HG02610 (cell line): ENCODE measurements at regions not wholly inside any gene's neighbourhood (a gene's known extent, or its start where the extent isn't known, plus 50 kb on each side); places are given as distances from the start of the nearest gene placed in this dataset.

Experiments
- ATAC-seq: cut with Tn5 transposase; IDR thresholded peaks from one replicate; pipeline ENCODE4 v1.9.1; 2021; ENCODE audit warnings: mild to moderate bottlenecking, moderate library complexity; ENCODE audit not compliant: unreplicated experiment

DNA sequence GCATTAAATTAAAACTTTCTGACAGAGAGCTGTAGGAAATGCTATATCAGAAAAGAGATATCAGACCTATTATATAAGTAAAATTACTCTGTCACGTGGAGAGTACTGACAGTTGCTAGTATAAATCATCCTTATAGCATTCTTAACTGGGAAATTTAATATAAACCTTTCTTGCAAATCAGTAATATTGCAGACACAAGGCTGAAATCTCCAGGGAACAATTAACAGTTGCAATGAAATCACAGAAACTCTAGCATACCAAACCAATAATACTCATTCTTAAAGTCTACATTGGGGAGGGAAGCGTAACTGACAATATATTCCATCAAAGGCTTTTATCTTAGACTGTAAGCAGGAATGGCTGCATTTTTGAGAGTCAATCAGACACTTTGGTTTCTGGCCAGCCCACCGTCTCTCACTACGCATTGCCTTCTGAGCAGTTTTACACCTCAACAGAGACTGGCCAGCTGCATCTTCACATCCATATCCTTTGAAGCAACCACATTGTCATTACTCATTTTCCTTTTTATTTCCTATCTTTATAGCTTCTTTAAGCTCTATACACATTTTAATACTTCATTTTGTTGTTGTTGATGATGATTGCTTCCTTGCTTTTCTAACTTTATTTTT lies 536.0 kb upstream of the CDH2 start:
- ATAC-seq = no peak

DNA sequence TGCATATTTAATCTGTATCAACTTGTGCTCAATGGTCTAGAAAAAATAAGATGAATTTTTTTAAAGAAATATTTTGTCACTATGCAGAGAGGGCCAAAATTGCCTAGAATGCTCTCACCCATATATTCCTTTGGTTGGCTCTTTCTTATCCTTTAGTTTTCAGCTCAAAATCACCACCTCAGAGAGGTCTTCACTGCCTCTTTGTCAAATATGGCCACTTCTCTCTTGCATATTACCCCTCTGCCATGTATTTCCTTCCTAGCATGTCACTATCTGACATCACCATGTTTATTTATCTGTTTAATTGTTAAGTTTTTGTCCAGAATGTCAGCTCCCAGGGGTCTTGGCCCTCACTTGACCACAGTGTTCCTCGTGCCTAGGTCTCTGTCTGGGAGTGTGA lies 535.2 kb upstream of the CDH2 start:
- no peak for ATAC-seq

DNA sequence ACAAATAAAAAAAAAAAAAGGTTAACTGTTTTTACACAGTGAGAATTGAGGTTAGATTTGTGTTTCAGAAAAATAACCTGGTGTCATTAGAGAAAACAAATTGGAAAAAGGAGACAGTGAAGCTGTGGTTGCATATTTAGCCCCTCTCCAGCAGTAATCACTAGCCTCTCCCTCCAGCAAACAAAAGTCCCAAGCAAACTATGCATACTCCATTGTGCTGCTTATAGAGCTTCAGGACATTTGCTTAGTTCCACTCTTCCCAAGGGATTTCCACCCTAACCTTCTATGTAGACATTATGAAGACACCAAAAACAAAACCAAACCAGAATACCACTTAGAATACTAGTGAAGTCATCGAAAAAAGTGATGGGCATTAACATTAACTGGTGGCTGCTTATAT lies 534.2 kb upstream of the CDH2 start:
- no peak for ATAC-seq

DNA sequence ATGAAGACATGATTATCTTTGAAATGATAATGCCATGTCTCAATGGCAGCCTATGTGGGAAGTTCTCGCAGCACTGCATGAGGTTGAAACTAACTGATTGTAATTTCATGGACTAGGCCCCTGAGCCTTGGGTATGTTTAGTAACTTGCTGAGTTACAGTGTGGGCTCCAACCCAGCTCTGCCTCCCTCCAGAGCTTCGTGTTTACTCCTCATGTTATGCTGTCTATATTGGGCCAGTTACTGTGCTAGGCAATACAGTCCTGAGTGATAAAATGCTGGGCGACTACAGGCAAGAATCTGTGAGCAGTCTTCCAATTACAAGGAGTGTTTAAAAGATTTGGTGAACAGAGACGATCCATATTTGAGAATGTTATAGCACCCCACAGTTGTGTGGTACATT lies 530.1 kb upstream of the CDH2 start:
- ATAC-seq = no peak

DNA sequence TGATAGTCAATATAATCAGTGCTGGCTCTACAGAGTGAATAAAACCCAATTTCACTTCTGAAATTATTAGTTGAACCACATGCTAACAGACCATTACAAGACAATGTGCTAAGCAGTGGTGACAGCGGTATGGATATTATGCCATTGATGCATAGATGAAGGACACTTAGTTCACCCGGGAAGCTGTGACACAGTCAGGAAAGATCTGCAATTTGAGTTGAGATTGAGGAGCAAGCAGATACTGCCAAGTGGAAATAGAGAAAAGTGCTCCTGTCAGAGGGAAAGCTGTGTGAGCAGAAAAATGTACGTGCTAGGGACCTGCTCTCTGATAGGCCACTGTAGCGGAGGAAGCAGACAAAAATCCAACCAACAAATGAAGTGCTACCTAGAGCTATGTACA lies 529.5 kb upstream of the CDH2 start:
- ATAC-seq = no peak

DNA sequence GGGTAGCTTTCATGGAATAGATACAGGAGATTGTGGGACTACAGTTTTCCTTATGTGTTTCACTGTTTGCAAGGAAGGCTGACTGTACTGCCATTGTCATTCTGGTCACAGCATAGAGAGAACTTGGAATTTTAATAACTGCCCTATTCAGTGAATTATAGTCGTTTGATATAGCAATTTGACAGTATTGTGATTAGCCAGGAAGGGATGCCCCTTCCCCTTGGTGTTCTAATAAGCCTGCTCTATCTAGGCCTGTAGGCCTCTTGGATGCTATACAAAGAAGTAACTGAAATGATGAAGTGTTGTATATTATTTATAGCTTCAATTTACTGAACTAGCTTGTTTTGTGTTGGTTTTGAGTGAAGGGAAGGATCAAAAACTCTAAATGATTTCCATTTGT lies 528.6 kb upstream of the CDH2 start:
- no peak for ATAC-seq

DNA sequence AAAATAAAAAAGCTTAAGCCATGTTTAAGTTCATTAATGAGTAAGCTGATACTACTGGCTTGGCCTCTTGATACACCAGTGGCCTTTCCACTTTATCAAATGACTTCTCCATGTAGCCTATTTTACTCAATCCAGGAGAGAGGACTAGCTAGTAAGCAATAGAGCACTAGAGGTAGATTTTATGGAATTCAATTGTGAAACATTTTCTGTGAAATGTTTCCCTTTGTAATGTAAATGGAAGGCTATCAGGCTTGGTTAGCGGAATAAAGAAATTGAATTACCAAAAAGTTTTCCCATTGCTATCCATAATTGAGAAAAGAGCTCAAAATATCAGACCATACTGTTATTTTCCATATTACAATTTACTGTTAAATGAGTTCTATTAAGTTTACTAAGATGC lies 515.4 kb upstream of the CDH2 start:
- ATAC-seq = no peak

DNA sequence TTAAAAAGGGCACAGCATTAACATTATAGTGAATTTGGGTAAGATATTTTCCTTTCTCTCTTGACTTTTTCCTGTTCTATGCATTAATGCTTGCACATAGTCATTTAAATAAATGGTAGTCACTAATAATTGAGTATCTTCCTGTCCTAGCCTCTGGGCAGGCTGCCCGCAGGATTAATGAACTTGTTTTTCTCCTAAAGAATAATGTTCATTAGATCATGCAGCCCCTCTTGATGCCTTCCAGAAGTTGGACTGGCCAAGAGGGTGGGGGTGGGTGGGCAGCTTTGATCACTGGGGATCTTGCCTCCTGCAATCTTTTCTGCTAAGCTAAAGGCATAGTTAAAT lies 514.5 kb upstream of the CDH2 start:
- ATAC-seq = no peak

DNA sequence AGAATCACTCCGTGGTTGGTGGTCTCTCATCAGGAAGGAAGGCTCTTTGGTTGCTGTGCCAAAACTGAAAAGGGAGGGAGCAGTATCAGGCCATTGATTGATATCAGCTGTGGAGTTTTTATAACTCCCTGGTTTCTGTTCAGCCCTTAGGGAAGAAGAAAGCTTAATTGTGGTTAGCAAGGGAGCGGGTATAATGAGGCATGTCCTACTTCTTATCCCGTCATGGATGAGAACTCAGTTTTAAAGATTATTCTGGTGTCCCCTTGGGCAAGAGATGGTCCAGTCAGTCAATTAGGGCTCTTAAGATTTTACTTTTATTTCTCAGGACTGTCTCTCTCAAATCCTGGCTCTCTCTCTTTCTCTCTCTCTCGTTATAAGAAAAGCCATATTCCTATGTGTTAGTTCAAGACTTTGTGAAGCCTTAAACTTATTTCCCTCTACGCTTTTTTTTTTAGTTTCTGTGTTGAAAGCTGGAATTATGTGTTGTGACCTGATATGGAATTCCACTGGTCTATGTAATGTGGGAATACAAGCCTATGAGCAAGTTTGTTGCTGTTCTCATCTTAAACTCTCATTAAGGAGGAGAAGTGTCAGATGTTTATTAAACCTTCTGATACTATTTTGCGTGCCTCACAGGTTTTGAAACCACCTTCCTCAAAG lies 514.0 kb upstream of the CDH2 start:
- no peak for ATAC-seq

DNA sequence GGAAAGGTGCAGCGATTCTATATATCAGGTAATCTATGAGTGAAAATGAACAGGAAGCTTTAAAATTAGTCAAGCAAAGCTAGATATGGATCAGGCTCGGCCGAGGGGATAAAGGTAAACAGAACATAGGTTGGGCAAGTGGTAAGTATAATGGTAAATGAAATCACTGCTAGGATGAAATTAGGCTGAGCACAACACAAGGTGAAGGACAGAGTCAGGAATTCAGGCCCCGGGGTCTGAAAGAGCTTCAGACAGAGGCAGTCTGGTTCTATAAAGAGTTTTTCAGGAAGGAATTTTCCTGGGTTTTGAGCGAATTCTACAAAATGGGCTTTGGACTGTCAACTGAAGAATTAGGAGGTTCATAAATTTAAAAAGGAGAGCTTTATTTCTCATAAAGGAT lies 513.2 kb upstream of the CDH2 start:
- ATAC-seq = no peak

DNA sequence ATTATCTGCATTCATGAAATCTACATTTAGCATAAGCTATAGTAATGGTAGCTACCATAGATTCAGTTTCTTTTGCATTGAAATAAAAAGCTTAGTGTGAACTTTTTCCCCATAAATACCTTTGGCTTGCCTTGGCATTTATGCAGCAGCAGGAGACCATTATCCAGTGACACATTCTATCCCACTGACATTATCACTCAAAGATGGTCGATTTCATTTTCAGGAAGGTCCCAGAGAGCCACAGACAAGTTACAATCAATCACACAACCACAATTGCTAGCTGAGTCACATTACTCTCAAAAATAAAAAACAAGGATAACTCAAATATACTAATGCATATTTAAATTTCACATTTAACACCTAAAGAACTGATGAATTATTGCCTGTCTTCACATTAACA lies 512.7 kb upstream of the CDH2 start:
- ATAC-seq = no peak

DNA sequence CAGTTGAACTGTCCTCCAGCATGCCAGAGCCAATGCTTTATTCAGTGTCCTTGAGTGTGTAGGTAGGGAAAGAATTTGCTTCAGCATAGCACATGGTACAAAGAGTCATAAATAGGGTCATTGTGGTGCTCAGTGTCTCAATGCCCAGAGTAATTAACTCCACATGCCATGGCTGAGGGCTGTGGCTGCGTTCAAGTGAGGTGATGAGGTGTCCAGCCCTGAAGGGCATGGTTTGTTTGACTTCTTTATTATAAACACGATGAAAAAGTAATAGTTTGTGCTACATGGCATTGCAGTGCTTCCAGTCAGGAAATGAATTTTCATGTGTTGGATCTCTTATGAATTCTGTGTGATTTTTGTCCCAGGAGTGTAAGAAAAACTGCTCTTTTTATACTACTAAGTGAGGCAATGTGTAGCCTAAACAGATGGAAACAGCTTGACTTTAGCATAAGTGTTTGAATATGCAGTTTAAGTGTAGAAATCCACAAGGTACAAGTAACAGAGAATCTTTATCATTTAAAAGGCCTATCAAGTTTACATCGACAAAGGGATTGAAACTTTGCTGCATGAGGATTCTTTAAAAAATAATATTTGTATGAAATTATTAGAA lies 507.9 kb upstream of the CDH2 start:
- ATAC-seq = no peak

DNA sequence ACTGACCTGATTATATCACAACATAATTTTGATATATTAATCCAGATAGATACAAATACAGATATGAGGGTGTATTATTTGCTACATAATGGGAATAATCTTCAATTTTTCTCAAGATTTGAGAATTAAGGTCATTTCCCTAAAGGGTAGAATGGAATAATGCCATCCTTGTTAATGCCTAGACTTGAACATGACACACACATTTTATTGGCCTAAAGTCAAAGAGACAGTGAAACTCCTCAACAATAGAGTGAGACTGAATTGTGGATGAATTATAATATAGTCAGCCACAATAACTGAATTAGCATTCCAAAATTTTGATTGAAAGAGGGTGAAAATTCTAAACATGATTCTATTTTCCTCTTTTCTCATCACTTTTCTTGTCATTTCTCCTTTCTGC lies 506.0 kb upstream of the CDH2 start:
- no peak for ATAC-seq

DNA sequence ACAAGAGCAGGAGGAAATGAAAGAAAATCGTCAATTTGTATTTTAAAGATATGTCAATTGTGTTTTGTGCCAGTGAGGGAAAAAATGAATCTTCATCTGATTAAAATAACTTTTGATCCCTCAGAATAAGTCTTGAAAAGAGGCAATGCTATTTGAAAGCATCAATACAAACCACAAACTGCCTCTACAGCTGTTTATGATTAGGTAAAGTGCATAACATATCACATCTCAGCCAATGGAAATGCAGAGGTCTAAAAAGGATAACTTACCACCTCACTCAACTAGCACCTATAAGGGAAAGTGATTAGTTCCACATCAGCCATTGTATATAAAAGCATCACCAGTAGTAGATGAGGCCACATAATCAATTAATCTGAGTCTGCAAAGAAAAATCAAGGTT lies 492.2 kb upstream of the CDH2 start:
- no peak for ATAC-seq

DNA sequence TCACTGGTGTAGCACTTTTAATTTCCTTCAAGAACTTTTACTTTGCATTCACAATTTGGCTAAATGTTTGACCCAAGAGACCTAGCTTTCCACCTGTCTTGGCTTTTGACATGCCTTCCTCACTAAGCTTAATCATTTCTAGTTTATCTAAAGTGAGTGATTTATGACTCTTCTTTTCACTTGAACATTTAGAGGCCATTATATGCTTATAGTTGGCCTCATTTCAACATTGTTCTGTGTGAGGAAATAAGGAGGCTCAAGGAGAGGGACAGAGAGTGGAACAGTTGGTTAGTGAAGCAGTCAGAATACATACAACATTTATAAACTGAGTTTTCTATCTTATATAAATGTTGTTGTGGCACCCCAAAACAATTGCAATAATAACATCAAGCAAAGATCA lies 489.3 kb upstream of the CDH2 start:
- no peak for ATAC-seq

DNA sequence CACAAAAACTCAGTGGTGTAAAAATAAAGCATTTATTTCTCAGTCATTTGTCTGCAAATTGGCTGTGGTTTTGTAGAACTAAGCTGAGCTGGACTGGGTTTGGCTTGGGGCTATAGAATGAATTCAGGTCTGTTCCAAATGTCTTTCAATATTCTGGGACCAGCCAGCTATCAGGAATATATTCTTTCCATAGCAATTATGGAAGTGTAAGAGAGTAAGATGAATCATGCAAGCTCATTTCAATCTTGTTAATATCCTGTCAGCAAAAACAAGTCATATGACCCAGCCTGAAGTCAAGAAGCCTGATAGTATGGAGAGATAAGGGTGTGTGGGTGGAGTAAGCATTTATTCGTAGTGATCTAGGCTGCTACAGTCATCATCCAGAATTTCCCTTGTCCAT lies 481.0 kb upstream of the CDH2 start:
- ATAC-seq = no peak

DNA sequence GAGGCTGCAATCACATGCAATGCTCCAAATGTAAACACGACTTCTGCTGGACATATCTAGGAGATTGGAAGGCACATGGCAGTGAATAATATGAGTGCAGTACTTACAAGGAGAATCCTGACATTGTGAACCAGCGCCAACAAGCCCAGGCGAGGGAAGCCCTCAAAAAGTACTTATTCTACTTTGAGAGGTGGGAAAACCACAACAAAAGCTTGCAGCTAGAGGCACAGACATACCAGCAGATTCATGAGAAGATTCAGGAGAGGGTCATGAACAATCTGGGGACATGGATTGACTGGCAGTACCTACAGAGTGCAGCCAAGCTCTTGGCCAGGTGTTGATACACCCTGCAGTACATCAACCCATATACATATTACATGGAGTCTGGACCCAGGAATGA lies 475.7 kb upstream of the CDH2 start:
- no peak for ATAC-seq

DNA sequence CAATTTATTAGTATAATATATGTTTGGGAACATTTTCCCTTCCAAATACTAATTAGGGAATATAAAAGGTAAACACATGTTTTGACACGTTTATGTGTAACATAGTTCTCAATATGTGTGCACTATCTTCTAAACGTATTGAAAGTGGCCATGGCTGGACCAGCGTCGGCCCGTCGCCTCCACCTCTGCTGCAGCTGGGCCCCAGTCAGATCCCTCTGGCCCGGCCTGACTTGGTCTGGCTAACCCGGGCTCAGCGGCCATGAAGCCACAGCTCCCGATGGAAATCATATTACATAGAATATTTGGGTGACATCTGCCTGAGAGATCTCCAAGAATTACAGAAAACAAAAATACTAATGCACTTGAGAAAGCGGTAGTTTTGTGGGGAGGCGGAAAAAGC lies 474.4 kb upstream of the CDH2 start:
- ATAC-seq = no peak

DNA sequence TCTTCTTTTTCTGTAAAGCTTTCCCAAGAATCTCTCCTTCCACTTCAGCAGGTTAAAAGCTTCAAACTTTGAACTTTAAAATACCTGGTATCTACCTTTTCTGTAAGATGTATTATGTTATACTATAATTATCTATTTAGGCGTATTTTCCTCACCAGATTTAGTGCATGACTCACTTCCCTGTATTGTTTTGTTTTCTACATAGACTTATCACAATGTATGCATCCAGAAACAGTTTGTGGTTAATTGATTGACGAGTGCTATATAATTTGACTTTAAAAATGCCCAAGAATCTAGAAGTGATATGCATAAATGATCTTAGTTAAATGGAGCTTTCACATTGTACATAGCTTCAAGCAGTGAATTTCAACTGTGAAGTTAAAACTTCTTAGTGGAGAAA lies 473.9 kb upstream of the CDH2 start:
- ATAC-seq = no peak

DNA sequence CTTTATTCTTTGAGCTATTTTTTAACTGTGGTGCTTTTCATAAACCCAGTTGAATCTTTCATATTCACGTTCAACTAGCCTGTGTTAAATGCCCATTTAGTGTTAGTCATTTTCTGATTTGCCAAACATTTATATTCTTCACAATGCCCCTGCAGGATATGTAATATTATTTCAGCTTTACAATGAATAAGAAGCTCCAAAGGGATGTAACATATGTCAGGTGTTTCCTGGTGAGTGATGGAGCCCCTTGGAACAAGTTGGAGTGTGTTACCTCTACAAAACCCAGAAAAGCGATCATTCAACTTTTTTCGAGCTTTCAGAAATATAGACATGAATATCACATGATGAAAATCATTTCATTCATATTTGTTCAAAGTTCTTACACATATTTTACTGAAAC lies 471.0 kb upstream of the CDH2 start:
- no peak for ATAC-seq

DNA sequence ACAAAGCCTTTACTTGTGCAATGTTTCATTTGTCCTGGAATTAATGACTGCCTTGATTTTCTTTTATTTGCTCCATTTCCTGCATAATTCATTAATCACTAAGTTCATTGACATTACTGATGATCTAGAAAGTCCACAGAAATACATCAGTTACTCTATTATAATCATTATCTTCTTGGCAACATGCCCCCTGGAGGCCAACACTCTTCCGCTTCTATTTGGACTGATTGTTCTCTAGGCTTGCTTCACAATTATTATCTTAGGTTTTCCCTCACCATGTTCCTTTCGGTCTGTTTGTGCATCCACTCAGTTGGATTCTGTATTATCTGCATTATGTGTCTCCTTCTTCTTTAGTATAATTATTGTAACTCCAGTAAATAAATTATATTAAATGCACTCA lies 461.0 kb upstream of the CDH2 start:
- no peak for ATAC-seq

DNA sequence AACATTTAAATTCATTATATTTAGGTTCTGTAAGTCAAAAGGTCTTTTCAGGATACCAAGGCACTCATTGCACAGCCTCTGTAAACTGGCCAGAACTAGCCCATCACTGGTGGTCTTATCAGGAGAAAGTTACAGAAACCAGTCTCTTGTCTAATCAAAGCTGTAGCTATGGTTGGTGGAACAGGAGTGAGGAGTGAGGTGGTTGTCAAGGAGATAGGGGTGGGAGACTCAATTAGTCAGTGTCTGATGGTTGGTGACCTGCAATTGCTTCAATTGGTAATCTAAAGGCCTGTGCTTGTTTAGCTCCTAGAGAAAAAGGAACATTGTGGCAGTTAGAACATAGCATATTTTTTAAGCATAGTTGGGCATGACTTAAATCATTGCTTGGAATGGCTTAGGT lies 458.6 kb upstream of the CDH2 start:
- ATAC-seq = no peak

DNA sequence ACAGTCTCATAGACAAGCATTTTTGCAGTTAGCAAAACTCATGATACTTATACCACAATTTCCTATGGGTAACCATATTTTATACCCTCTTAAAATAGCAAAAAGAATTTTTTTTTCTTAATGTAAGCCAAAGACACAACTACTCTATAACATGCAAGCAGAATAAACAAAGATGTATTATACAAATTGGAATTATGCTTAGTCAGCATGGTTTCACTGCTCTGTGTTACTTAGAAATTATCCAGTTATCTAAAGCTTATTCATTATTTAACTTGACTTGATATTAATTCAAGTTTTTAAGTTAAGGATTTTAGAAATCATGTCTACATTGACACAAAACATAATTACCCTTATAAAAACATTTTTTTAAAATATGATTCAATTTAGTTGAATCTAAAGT lies 449.8 kb upstream of the CDH2 start:
- ATAC-seq = no peak
